ENCODE measurements at regions not wholly inside any gene's neighbourhood (a gene's known extent, or its start where the extent isn't known, plus 50 kb on each side); places are given as distances from the start of the nearest gene placed in this dataset.

- H3K36me3 ChIP-seq = no peaks in the 10 kb centered on the region
- no peaks in the 10 kb centered on the region for H3K27me3 ChIP-seq
- no peak for TF ChIP-seq CTCF (IDR thresholded peaks at IDR 0.05)
- no peaks in the 10 kb centered on the region for H3K9me3 ChIP-seq
- H3K27ac ChIP-seq = no peak overlapping the region
- ATAC-seq = no peak
- DNase-seq = no peak
- no peak overlapping the region for H3K4me3 ChIP-seq
- H3K4me1 ChIP-seq = no peaks in the 10 kb centered on the region
- intact Hi-C loops (cut with DNase I) = no loop called here
Measured at GRCh38 chr4:37058826-37059225, 185.7 kb upstream of the NWD2 start.

GRCh38 chr4:37066159-37066558, 178.4 kb upstream of the NWD2 start:
- peak in 1 of 4 donors; percentile 21 for DNase-seq
- ATAC-seq = no peak
- Histone ChIP-seq H3K4me3 (no peak overlapping the region), H3K27me3 (no peaks in the 10 kb centered on the region), H3K27ac (no peak overlapping the region), H3K36me3 (no peaks in the 10 kb centered on the region), H3K9me3 (peaks cover 0 to 5% of the 10 kb centered on the region in 2 donors), H3K4me1 (no peaks in the 10 kb centered on the region)
- intact Hi-C loops (cut with DNase I) = no loop called here
- TF ChIP-seq CTCF (IDR thresholded peaks at IDR 0.05) = no peak

GRCh38 chr4:37068580-37068979, 176.0 kb upstream of the NWD2 start:
- intact Hi-C loops (cut with DNase I) = no loop called here
- H3K27me3 ChIP-seq = no peaks in the 10 kb centered on the region
- DNase-seq (no peak), ATAC-seq (no peak)
- H3K4me3 ChIP-seq = no peak overlapping the region
- no peaks in the 10 kb centered on the region for H3K36me3 ChIP-seq
- no peak for TF ChIP-seq CTCF (IDR thresholded peaks at IDR 0.05)
- H3K9me3 ChIP-seq = peaks cover 0 to 5% of the 10 kb centered on the region in 2 donors
- no peak overlapping the region for H3K27ac ChIP-seq
- H3K4me1 ChIP-seq = no peaks in the 10 kb centered on the region

GRCh38 chr4:37070041-37070440, 174.5 kb upstream of the NWD2 start:
- H3K36me3 ChIP-seq = no peaks in the 10 kb centered on the region
- no peaks in the 10 kb centered on the region for H3K4me1 ChIP-seq
- no peaks in the 10 kb centered on the region for H3K27me3 ChIP-seq
- no peak overlapping the region for H3K27ac ChIP-seq
- no peak for TF ChIP-seq CTCF (IDR thresholded peaks at IDR 0.05)
- DNase-seq (no peak), ATAC-seq (no peak)
- intact Hi-C loops (cut with DNase I) = no loop called here
- H3K4me3 ChIP-seq = no peak overlapping the region
- H3K9me3 ChIP-seq = peaks cover 0 to 5% of the 10 kb centered on the region in 2 donors

GRCh38 chr4:37071576-37071975, 173.0 kb upstream of the NWD2 start:
- Histone ChIP-seq H3K27ac (no peak overlapping the region), H3K27me3 (no peaks in the 10 kb centered on the region), H3K36me3 (no peaks in the 10 kb centered on the region), H3K4me3 (no peak overlapping the region), H3K9me3 (peaks cover 0 to 5% of the 10 kb centered on the region in 2 donors), H3K4me1 (no peaks in the 10 kb centered on the region)
- intact Hi-C loops (cut with DNase I) = no loop called here
- ATAC-seq = no peak
- DNase-seq = no peak
- TF ChIP-seq CTCF (IDR thresholded peaks at IDR 0.05) = no peak

All from left lung (tissue), 4 donors.